ENCODE measurements at regions not wholly inside any gene's neighbourhood (a gene's known extent, or its start where the extent isn't known, plus 50 kb on each side); places are given as distances from the start of the nearest gene placed in this dataset.

DNA sequence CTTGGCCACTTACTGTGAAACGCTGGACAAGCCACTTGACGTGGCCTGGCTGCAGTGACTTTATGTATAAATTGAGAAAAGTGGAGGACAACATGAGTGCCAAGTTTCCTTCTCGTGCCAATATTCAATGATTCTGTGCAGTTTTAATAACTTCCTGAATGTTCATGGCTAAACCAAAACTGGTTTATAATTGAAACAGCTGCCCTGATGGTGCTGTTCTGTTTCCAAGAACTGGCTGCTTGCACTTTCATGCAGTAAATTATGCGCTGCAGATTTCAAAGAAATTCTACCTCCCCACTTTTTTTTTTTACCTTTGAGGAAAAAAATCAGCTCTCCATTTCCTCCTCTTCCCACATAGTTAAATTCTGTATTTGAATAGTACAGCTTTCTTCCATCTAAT, 205.2 kb upstream of the CASK start:
- no peak for DNase-seq (ENCODE audit: low read depth, low spot score)
- no peaks in the 10 kb centered on the region for H3K36me3 ChIP-seq (ENCODE audit: control insufficient read depth, insufficient read depth, low read length)
- H3K4me1 ChIP-seq (ENCODE audit: control insufficient read depth, insufficient read depth, low read length): no peaks in the 10 kb centered on the region
- H3K4me3 ChIP-seq (ENCODE audit: low read depth in 2 of 2, low read length in 2 of 2): no peak overlapping the region
- intact Hi-C loops (cut with micrococcal nuclease; ENCODE audit: unreplicated experiment): no loop called here
- ChIA-PET POLR2A (no interaction called here), CTCF (no interaction called here)
- H3K27ac ChIP-seq (ENCODE audit: low read length): no peak overlapping the region
- BruUV-seq (replicated peaks): no TSS peak
- no peaks in the 10 kb centered on the region for H3K9me3 ChIP-seq (ENCODE audit: control insufficient read depth, insufficient read depth, low read depth, low read length)
- no peak for ATAC-seq
- no peaks in the 10 kb centered on the region for H3K27me3 ChIP-seq (ENCODE audit: control insufficient read depth, insufficient read depth, low read length)
- no peak for TF ChIP-seq SIN3A (IDR thresholded peaks at IDR 0.05; ENCODE audit: borderline replicate concordance, insufficient read depth, low read depth, low read length)
- in situ Hi-C loops (cut with HindIII; ENCODE audit: low pct_unique_long_range_greater_than_20kb, low sequenced_read_pairs): no loop called here

DNA sequence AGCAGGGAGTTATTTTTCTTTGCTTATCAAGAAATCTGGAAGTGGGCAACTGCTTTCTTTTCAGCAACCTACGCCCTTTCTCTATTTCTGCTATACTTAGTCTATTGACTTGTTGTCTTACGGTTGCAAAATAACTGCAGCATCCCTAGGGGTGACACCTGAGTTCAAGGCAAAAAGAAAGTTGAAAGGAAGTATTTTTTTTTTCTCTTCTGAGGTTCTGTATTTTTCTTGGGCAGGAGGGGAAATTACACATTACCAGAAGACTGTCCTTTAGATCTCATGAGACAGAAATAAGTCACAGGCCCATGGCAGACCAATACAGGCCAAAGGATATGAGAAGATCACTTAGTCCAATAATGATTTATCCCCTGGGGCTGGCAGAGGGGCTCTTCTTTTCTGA, 204.7 kb upstream of the CASK start:
- ChIA-PET CTCF (no interaction called here), POLR2A (no interaction called here)
- H3K9me3 ChIP-seq (ENCODE audit: control insufficient read depth, insufficient read depth, low read depth, low read length): no peaks in the 10 kb centered on the region
- no peaks in the 10 kb centered on the region for H3K4me1 ChIP-seq (ENCODE audit: control insufficient read depth, insufficient read depth, low read length)
- in situ Hi-C loops (cut with HindIII; ENCODE audit: low pct_unique_long_range_greater_than_20kb, low sequenced_read_pairs): no loop called here
- H3K27ac ChIP-seq (ENCODE audit: low read length): no peak overlapping the region
- no peak for DNase-seq (ENCODE audit: low read depth, low spot score)
- intact Hi-C loops (cut with micrococcal nuclease; ENCODE audit: unreplicated experiment): no loop called here
- ATAC-seq: no peak
- no peak overlapping the region for H3K4me3 ChIP-seq (ENCODE audit: low read depth in 2 of 2, low read length in 2 of 2)
- no peaks in the 10 kb centered on the region for H3K36me3 ChIP-seq (ENCODE audit: control insufficient read depth, insufficient read depth, low read length)
- no peak for TF ChIP-seq POLR2AphosphoS5 (IDR thresholded peaks at IDR 0.05; ENCODE audit: low read depth, low read length)
- TF ChIP-seq, protein P1, sequence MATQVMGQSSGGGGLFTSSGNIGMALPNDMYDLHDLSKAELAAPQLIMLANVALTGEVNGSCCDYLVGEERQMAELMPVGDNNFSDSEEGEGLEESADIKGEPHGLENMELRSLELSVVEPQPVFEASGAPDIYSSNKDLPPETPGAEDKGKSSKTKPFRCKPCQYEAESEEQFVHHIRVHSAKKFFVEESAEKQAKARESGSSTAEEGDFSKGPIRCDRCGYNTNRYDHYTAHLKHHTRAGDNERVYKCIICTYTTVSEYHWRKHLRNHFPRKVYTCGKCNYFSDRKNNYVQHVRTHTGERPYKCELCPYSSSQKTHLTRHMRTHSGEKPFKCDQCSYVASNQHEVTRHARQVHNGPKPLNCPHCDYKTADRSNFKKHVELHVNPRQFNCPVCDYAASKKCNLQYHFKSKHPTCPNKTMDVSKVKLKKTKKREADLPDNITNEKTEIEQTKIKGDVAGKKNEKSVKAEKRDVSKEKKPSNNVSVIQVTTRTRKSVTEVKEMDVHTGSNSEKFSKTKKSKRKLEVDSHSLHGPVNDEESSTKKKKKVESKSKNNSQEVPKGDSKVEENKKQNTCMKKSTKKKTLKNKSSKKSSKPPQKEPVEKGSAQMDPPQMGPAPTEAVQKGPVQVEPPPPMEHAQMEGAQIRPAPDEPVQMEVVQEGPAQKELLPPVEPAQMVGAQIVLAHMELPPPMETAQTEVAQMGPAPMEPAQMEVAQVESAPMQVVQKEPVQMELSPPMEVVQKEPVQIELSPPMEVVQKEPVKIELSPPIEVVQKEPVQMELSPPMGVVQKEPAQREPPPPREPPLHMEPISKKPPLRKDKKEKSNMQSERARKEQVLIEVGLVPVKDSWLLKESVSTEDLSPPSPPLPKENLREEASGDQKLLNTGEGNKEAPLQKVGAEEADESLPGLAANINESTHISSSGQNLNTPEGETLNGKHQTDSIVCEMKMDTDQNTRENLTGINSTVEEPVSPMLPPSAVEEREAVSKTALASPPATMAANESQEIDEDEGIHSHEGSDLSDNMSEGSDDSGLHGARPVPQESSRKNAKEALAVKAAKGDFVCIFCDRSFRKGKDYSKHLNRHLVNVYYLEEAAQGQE (IDR thresholded peaks at IDR 0.05; ENCODE audit: insufficient read depth in 1 of 2, low read depth in 2 of 2, low read length in 1 of 2): no peak
- TF ChIP-seq, protein P2, sequence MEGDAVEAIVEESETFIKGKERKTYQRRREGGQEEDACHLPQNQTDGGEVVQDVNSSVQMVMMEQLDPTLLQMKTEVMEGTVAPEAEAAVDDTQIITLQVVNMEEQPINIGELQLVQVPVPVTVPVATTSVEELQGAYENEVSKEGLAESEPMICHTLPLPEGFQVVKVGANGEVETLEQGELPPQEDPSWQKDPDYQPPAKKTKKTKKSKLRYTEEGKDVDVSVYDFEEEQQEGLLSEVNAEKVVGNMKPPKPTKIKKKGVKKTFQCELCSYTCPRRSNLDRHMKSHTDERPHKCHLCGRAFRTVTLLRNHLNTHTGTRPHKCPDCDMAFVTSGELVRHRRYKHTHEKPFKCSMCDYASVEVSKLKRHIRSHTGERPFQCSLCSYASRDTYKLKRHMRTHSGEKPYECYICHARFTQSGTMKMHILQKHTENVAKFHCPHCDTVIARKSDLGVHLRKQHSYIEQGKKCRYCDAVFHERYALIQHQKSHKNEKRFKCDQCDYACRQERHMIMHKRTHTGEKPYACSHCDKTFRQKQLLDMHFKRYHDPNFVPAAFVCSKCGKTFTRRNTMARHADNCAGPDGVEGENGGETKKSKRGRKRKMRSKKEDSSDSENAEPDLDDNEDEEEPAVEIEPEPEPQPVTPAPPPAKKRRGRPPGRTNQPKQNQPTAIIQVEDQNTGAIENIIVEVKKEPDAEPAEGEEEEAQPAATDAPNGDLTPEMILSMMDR (IDR thresholded peaks at IDR 0.05): no peak
- TF ChIP-seq TCF7L2 (IDR thresholded peaks at IDR 0.05; ENCODE audit: low read depth, low read length): no peak
- no peak for TF ChIP-seq SIN3A (IDR thresholded peaks at IDR 0.05; ENCODE audit: borderline replicate concordance, insufficient read depth, low read depth, low read length)
- no TSS peak for BruUV-seq (replicated peaks)
- no peaks in the 10 kb centered on the region for H3K27me3 ChIP-seq (ENCODE audit: control insufficient read depth, insufficient read depth, low read length)

DNA sequence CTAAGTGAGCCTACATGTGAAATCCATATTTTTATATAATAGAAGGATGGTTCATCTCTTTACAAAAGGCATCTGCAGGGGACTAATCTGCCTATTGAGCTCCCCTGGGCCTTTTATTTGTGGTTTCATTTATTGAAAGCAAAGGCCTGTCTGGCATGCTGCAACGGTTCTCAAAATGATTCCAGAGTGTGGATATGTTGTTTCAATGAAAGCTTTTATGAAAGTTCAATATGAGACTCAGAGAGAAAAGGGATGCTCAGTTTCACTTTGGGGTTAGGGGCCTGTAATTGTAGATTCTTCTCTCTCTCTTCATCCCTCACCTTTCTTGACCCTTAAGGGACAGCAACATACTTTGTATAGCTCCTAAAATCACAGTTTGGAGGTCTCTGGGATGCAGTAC, 204.2 kb upstream of the CASK start:
- in situ Hi-C loops (cut with HindIII; ENCODE audit: low pct_unique_long_range_greater_than_20kb, low sequenced_read_pairs) (no loop called here), intact Hi-C loops (cut with micrococcal nuclease; ENCODE audit: unreplicated experiment) (no loop called here)
- no peaks in the 10 kb centered on the region for H3K27me3 ChIP-seq (ENCODE audit: control insufficient read depth, insufficient read depth, low read length)
- H3K36me3 ChIP-seq (ENCODE audit: control insufficient read depth, insufficient read depth, low read length): no peaks in the 10 kb centered on the region
- no TSS peak for BruUV-seq (replicated peaks)
- H3K27ac ChIP-seq (ENCODE audit: low read length): no peak overlapping the region
- H3K4me1 ChIP-seq (ENCODE audit: control insufficient read depth, insufficient read depth, low read length): no peaks in the 10 kb centered on the region
- ChIA-PET CTCF (no interaction called here), POLR2A (no interaction called here)
- DNase-seq (ENCODE audit: low read depth, low spot score) (no peak), ATAC-seq (no peak)
- no peaks in the 10 kb centered on the region for H3K9me3 ChIP-seq (ENCODE audit: control insufficient read depth, insufficient read depth, low read depth, low read length)
- no peak overlapping the region for H3K4me3 ChIP-seq (ENCODE audit: low read depth in 2 of 2, low read length in 2 of 2)
- no peak for TF ChIP-seq SIN3A (IDR thresholded peaks at IDR 0.05; ENCODE audit: borderline replicate concordance, insufficient read depth, low read depth, low read length)
- TF ChIP-seq, protein P1 (IDR thresholded peaks at IDR 0.05; ENCODE audit: insufficient read depth in 1 of 2, low read depth in 2 of 2, low read length in 1 of 2): no peak
- TF ChIP-seq, protein P2 (IDR thresholded peaks at IDR 0.05): no peak
- no peak for TF ChIP-seq POLR2AphosphoS5 (IDR thresholded peaks at IDR 0.05; ENCODE audit: low read depth, low read length)
- TF ChIP-seq TCF7L2 (IDR thresholded peaks at IDR 0.05; ENCODE audit: low read depth, low read length): no peak

All from Panc1 (cell line).